Osteoblast (primary cell): ENCODE measurements at regions not wholly inside any gene's neighbourhood (a gene's known extent, or its start where the extent isn't known, plus 50 kb on each side); places are given as distances from the start of the nearest gene placed in this dataset.

Experiments used
- DNase-seq: peaks from one replicate; pipeline ENCODE4 v3.0.0; 2011; ENCODE audit warnings: low spot score, mixed read lengths; ENCODE audit not compliant: insufficient read length; ENCODE audit errors: missing footprints
- H2AFZ ChIP-seq: 2 replicates; pipeline ENCODE4 v1.6.0; 2011; ENCODE audit warnings: mild to moderate bottlenecking, low read length
- H3K27ac ChIP-seq: 2 replicates; pipeline ENCODE4 v1.5.1; 2011; ENCODE audit warnings: mild to moderate bottlenecking, low read depth, low read length, moderate library complexity
- H3K27me3 ChIP-seq: 2 replicates; pipeline ENCODE4 v1.6.0; 2012; ENCODE audit warnings: mild to moderate bottlenecking, control low read depth, inconsistent platforms, low read length, moderate library complexity; ENCODE audit not compliant: insufficient read depth
- H3K36me3 ChIP-seq: 2 replicates; pipeline ENCODE4 v1.5.1; 2011; ENCODE audit warnings: mild to moderate bottlenecking, low read length, control low read depth, moderate library complexity; ENCODE audit not compliant: insufficient read depth
- H3K4me1 ChIP-seq: 2 replicates; pipeline ENCODE4 v1.5.1; 2011; ENCODE audit warnings: mild to moderate bottlenecking, low read length, control low read depth, moderate library complexity; ENCODE audit not compliant: insufficient read depth
- H3K4me2 ChIP-seq: 2 replicates; pipeline ENCODE4 v1.6.0; 2011; ENCODE audit warnings: mild to moderate bottlenecking, low read length; ENCODE audit not compliant: insufficient read depth
- H3K4me3 ChIP-seq: fragments of 200-600 bp; sonication (generic); 3 replicates; pipeline ENCODE4 v1.5.1; 2012; ENCODE audit warnings: mild to moderate bottlenecking, low read length, inconsistent platforms; ENCODE audit not compliant: insufficient read depth
- H3K79me2 ChIP-seq: 2 replicates; pipeline ENCODE4 v1.6.0; 2012; ENCODE audit warnings: mild to moderate bottlenecking, low read length, control low read depth, inconsistent platforms; ENCODE audit not compliant: insufficient read depth
- H3K9me3 ChIP-seq: 2 replicates; pipeline ENCODE4 v1.5.1; 2011; ENCODE audit warnings: low read depth, low read length, control low read depth
- H4K20me1 ChIP-seq: 2 replicates; pipeline ENCODE4 v1.6.0; 2012; ENCODE audit warnings: mild to moderate bottlenecking, low read length, control low read depth; ENCODE audit not compliant: insufficient read depth
- TF ChIP-seq, protein P1 (sequence below): IDR thresholded peaks from 2 replicates; pipeline ENCODE4 v1.5.1; 2011; ENCODE audit warnings: mild to moderate bottlenecking, low read depth, low read length, moderate library complexity; ENCODE audit errors: extremely low read depth

DNA sequence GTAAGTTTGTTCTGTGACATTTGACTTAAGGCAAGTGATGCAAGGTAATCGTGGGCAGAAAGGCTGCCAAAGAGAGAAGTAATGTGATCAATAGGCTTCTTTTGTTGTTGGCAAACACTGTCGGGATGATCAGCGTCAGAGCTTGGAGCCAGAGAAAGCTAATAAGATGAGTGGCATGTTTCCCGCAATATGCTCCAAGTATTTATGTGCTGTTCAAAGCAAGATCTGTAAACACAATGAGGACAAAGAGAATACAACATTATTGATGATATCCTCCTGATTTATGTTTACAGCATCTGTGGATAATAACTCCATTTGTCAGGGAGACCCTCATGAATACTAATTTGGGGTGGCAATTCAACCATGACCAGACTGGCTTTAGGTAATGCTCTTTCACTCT lies 603.3 kb downstream of the TDRD15 start:
- no peaks in the 10 kb centered on the region for H4K20me1 ChIP-seq
- H3K36me3 ChIP-seq: no peaks in the 10 kb centered on the region
- no peak overlapping the region for H3K4me3 ChIP-seq
- H3K4me1 ChIP-seq: no peaks in the 10 kb centered on the region
- no peak overlapping the region for H2AFZ ChIP-seq
- DNase-seq: no peak
- H3K27ac ChIP-seq: no peak overlapping the region
- no peaks in the 10 kb centered on the region for H3K27me3 ChIP-seq
- no peaks in the 10 kb centered on the region for H3K9me3 ChIP-seq
- TF ChIP-seq, protein P1, sequence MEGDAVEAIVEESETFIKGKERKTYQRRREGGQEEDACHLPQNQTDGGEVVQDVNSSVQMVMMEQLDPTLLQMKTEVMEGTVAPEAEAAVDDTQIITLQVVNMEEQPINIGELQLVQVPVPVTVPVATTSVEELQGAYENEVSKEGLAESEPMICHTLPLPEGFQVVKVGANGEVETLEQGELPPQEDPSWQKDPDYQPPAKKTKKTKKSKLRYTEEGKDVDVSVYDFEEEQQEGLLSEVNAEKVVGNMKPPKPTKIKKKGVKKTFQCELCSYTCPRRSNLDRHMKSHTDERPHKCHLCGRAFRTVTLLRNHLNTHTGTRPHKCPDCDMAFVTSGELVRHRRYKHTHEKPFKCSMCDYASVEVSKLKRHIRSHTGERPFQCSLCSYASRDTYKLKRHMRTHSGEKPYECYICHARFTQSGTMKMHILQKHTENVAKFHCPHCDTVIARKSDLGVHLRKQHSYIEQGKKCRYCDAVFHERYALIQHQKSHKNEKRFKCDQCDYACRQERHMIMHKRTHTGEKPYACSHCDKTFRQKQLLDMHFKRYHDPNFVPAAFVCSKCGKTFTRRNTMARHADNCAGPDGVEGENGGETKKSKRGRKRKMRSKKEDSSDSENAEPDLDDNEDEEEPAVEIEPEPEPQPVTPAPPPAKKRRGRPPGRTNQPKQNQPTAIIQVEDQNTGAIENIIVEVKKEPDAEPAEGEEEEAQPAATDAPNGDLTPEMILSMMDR: no peak
- H3K79me2 ChIP-seq: no peaks in the 10 kb centered on the region
- H3K4me2 ChIP-seq: no peak overlapping the region

DNA sequence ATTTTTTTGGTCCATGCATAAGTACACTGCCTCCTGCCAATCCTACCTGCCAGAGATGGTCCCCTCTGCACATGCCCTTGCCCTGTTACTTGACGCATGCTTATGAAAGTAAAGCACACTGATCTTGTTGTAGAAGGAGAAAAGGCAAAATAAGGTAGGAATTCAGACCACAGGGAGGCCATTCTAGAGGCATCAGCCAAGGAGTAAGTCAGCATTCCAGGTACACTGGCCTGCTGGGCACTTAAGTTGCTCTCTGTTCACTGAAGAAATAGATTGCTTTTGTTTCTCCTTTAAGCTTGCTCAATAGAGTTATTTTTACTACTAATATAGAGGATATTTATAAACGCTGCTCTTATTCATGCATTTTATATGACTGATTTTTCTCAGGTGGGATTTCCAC lies 604.4 kb downstream of the TDRD15 start:
- H3K9me3 ChIP-seq: no peaks in the 10 kb centered on the region
- H2AFZ ChIP-seq: no peak overlapping the region
- no peaks in the 10 kb centered on the region for H3K27me3 ChIP-seq
- H3K4me3 ChIP-seq: no peak overlapping the region
- DNase-seq: no peak
- H3K79me2 ChIP-seq: no peaks in the 10 kb centered on the region
- H3K4me1 ChIP-seq: no peaks in the 10 kb centered on the region
- H4K20me1 ChIP-seq: no peaks in the 10 kb centered on the region
- H3K36me3 ChIP-seq: no peaks in the 10 kb centered on the region
- H3K4me2 ChIP-seq: no peak overlapping the region
- no peak overlapping the region for H3K27ac ChIP-seq
- TF ChIP-seq, protein P1: no peak

DNA sequence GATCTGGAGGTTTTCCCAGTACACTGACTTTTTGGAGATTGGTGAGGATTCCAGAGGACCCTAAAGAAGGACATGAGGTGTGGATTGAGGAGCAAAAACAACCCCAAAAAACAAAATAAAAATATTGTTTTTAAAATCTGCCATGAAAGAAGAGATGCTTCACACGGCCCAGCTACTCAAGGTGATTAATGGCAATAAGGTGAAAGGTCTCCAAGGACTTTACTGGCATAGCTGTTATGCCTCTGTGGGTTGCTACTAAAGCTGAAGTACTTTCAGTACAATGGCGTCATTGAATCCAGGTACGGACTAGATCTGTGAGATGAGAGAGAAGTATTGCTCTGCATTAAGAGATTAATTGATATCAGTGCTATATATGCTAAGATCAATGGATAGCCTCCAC lies 606.4 kb downstream of the TDRD15 start:
- H2AFZ ChIP-seq: no peak overlapping the region
- no peaks in the 10 kb centered on the region for H3K27me3 ChIP-seq
- no peaks in the 10 kb centered on the region for H3K79me2 ChIP-seq
- H3K4me1 ChIP-seq: no peaks in the 10 kb centered on the region
- H3K27ac ChIP-seq: no peak overlapping the region
- H3K4me2 ChIP-seq: no peak overlapping the region
- no peaks in the 10 kb centered on the region for H4K20me1 ChIP-seq
- H3K36me3 ChIP-seq: no peaks in the 10 kb centered on the region
- no peak for DNase-seq
- H3K9me3 ChIP-seq: no peaks in the 10 kb centered on the region
- no peak overlapping the region for H3K4me3 ChIP-seq
- TF ChIP-seq, protein P1: no peak

DNA sequence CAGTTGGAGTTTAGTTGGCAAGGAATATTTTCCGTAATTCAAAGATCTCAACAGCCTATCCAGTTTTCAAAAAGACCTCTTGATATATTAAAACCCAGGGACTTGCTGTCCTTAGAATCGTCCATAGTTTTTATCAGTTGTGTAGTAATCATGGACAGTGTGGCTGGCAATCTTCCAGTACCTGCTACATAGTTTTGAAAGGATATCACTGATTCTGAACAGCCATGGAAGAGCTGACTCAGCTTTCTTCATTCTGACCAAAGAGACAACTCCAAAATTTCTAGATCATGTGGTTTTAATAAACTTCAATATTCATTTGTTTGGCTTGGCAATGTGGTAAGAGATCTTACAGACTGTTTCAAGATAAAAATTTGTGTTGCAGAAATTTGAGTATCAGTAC lies 616.7 kb downstream of the TDRD15 start:
- no peaks in the 10 kb centered on the region for H3K79me2 ChIP-seq
- H3K27ac ChIP-seq: no peak overlapping the region
- no peak for DNase-seq
- H4K20me1 ChIP-seq: no peaks in the 10 kb centered on the region
- no peak overlapping the region for H3K4me3 ChIP-seq
- H2AFZ ChIP-seq: no peak overlapping the region
- H3K9me3 ChIP-seq: no peaks in the 10 kb centered on the region
- TF ChIP-seq, protein P1: no peak
- H3K4me1 ChIP-seq: no peaks in the 10 kb centered on the region
- no peaks in the 10 kb centered on the region for H3K36me3 ChIP-seq
- H3K27me3 ChIP-seq: no peaks in the 10 kb centered on the region
- no peak overlapping the region for H3K4me2 ChIP-seq
